IPS-NIHi11 (cell line): ENCODE measurements at regions not wholly inside any gene's neighbourhood (a gene's known extent, or its start where the extent isn't known, plus 50 kb on each side); places are given as distances from the start of the nearest gene placed in this dataset.

Experiments used
- DNase-seq: peaks from one replicate; pipeline ENCODE4 v3.0.0; 2012; ENCODE audit warnings: mixed read lengths, low spot score

GRCh38 chr14:98958048-98958631 lies 313.9 kb downstream of the BCL11B start:
- DNase-seq, result no peak

- DNase-seq, result no peak
These were observed 313.4 kb downstream of the BCL11B start for GRCh38 chr14:98958632-98959031.

- DNase-seq, result no peak
These were observed 312.6 kb downstream of the BCL11B start for GRCh38 chr14:98959410-98959809.

- DNase-seq, result no peak
These were observed 311.9 kb downstream of the BCL11B start for GRCh38 chr14:98959958-98960616.

- DNase-seq, result no peak
These were observed 311.4 kb downstream of the BCL11B start for GRCh38 chr14:98960617-98961013.

- DNase-seq, result no peak
These were observed 310.8 kb downstream of the BCL11B start for GRCh38 chr14:98961191-98961590.

- DNase-seq, result no peak
These were observed 309.9 kb downstream of the BCL11B start for GRCh38 chr14:98962118-98962517.

GRCh38 chr14:98963610-98964009 lies 308.4 kb downstream of the BCL11B start:
- DNase-seq, result no peak

- no peak for DNase-seq
These were observed 307.8 kb downstream of the BCL11B start for GRCh38 chr14:98964171-98964570.

GRCh38 chr14:98965076-98965475 lies 306.9 kb downstream of the BCL11B start:
- DNase-seq, result no peak

GRCh38 chr14:98966016-98966415 lies 306.0 kb downstream of the BCL11B start:
- DNase-seq, result no peak

- no peak for DNase-seq
These were observed 305.4 kb downstream of the BCL11B start for GRCh38 chr14:98966475-98967162.

GRCh38 chr14:98974113-98974512 lies 297.9 kb downstream of the BCL11B start:
- DNase-seq, result no peak

- no peak for DNase-seq
These were observed 295.7 kb downstream of the BCL11B start for GRCh38 chr14:98976271-98976670.

- no peak for DNase-seq
These were observed 294.5 kb downstream of the BCL11B start for GRCh38 chr14:98977451-98977850.

- DNase-seq, result no peak
These were observed 289.0 kb downstream of the BCL11B start for GRCh38 chr14:98982986-98983385.

GRCh38 chr14:98984027-98984718 lies 287.8 kb downstream of the BCL11B start:
- no peak for DNase-seq

GRCh38 chr14:98984719-98985041 lies 287.3 kb downstream of the BCL11B start:
- no peak for DNase-seq

GRCh38 chr14:98993818-98994217 lies 278.2 kb downstream of the BCL11B start:
- DNase-seq, result no peak

GRCh38 chr14:98994561-98994960 lies 277.4 kb downstream of the BCL11B start:
- no peak for DNase-seq

- no peak for DNase-seq
These were observed 274.3 kb downstream of the BCL11B start for GRCh38 chr14:98997526-98998205.

- no peak for DNase-seq
These were observed 272.7 kb downstream of the BCL11B start for GRCh38 chr14:98999345-98999744.
